M059J (cell line): ENCODE measurements at regions not wholly inside any gene's neighbourhood (a gene's known extent, or its start where the extent isn't known, plus 50 kb on each side); places are given as distances from the start of the nearest gene placed in this dataset.
A peak's percentile ranks its signal among the peaks of the same experiment; 100 is the strongest.

Experiments
- DNase-seq: peaks from one replicate; pipeline ENCODE4 v3.0.0-alpha.2; 2012; ENCODE audit warnings: low read depth

GRCh38 chr7:132733860-132734259 lies 157.6 kb upstream of the PLXNA4 start:
- no peak for DNase-seq

- DNase-seq, result no peak
These were observed 156.1 kb upstream of the PLXNA4 start for GRCh38 chr7:132732321-132732865.

GRCh38 chr7:132730105-132730504 lies 153.8 kb upstream of the PLXNA4 start:
- no peak for DNase-seq

GRCh38 chr7:132723506-132724081 lies 147.3 kb upstream of the PLXNA4 start:
- DNase-seq, result no peak

- no peak for DNase-seq
These were observed 144.6 kb upstream of the PLXNA4 start for GRCh38 chr7:132720835-132721234.

GRCh38 chr7:132713893-132714292 lies 137.6 kb upstream of the PLXNA4 start:
- no peak for DNase-seq

GRCh38 chr7:132709971-132710567 lies 133.8 kb upstream of the PLXNA4 start:
- DNase-seq, result peak; percentile 19

GRCh38 chr7:132708470-132708869 lies 132.2 kb upstream of the PLXNA4 start:
- DNase-seq, result no peak

- DNase-seq, result no peak
These were observed 128.9 kb upstream of the PLXNA4 start for GRCh38 chr7:132705146-132705545.

- DNase-seq, result no peak
These were observed 127.5 kb upstream of the PLXNA4 start for GRCh38 chr7:132703742-132704141.

GRCh38 chr7:132697003-132697402 lies 120.7 kb upstream of the PLXNA4 start:
- no peak for DNase-seq

GRCh38 chr7:132696332-132696731 lies 120.1 kb upstream of the PLXNA4 start:
- no peak for DNase-seq

GRCh38 chr7:132691201-132691600 lies 114.9 kb upstream of the PLXNA4 start:
- DNase-seq, result no peak

GRCh38 chr7:132690174-132690573 lies 113.9 kb upstream of the PLXNA4 start:
- no peak for DNase-seq

GRCh38 chr7:132687981-132688383 lies 111.7 kb upstream of the PLXNA4 start:
- DNase-seq, result no peak

- no peak for DNase-seq
These were observed 110.7 kb upstream of the PLXNA4 start for GRCh38 chr7:132687016-132687415.

- DNase-seq, result peak; percentile 18
These were observed 109.0 kb upstream of the PLXNA4 start for GRCh38 chr7:132685277-132685676.

GRCh38 chr7:132683896-132684690 lies 107.8 kb upstream of the PLXNA4 start:
- DNase-seq, result no peak

GRCh38 chr7:132681951-132682350 lies 105.7 kb upstream of the PLXNA4 start:
- DNase-seq, result no peak

- no peak for DNase-seq
These were observed 104.3 kb upstream of the PLXNA4 start for GRCh38 chr7:132680590-132680989.

GRCh38 chr7:132678656-132679055 lies 102.4 kb upstream of the PLXNA4 start:
- DNase-seq, result no peak

- peak; percentile 12 for DNase-seq
These were observed 101.6 kb upstream of the PLXNA4 start for GRCh38 chr7:132677918-132678317.
